Testis (tissue), 2 donors: ENCODE measurements at regions not wholly inside any gene's neighbourhood (a gene's known extent, or its start where the extent isn't known, plus 50 kb on each side); places are given as distances from the start of the nearest gene placed in this dataset.

Source experiments
- POLR2A ChIP-seq: fragments of 450-650 bp; IDR thresholded peaks from one replicate; pipeline ENCODE4 v1.6.1; 2017; ENCODE audit warnings: antibody characterized with exemption, mild to moderate bottlenecking, moderate library complexity
- TF ChIP-seq, protein P1 (sequence below), 3 experiments: fragments of 450-650 bp in 2 of 3; fragments of 200-600 bp in 1 of 3; sonication (generic) in 1 of 3; IDR thresholded peaks; one replicate each; pipeline ENCODE4 v1.5.1; 2016 to 2019; ENCODE audit warnings: antibody characterized with exemption in 3 of 3, mild to moderate bottlenecking in 2 of 3, moderate library complexity in 1 of 3

DNA sequence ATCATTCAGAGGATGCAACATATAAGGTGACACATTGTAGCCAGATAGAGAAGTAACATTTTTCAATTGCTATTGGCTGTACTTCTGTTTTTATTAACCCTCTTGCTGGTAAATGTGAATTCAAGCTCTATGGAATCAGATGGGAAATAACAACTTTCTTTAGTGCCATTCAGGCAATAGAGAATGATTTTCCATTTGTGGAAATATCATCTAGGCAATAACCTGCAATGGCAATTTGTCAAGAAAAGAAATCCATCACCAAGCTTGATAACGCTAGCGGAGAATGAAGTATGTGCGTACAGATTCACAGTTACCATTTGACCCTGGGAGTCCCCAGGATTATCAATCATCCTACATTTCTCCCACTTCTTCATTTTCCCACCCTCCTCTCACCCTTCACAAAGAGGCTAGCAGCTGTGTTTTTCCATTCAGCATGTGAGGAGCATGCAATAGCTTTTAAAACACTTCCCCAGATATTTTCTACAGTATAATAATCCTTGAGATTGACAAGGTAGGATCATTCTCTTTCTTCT, 569.7 kb upstream of the KLF12 start:
- TF ChIP-seq, protein P1, sequence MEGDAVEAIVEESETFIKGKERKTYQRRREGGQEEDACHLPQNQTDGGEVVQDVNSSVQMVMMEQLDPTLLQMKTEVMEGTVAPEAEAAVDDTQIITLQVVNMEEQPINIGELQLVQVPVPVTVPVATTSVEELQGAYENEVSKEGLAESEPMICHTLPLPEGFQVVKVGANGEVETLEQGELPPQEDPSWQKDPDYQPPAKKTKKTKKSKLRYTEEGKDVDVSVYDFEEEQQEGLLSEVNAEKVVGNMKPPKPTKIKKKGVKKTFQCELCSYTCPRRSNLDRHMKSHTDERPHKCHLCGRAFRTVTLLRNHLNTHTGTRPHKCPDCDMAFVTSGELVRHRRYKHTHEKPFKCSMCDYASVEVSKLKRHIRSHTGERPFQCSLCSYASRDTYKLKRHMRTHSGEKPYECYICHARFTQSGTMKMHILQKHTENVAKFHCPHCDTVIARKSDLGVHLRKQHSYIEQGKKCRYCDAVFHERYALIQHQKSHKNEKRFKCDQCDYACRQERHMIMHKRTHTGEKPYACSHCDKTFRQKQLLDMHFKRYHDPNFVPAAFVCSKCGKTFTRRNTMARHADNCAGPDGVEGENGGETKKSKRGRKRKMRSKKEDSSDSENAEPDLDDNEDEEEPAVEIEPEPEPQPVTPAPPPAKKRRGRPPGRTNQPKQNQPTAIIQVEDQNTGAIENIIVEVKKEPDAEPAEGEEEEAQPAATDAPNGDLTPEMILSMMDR (IDR thresholded peaks at IDR 0.05): no peak
- TF ChIP-seq POLR2A: no peak
